ENCODE measurements at regions not wholly inside any gene's neighbourhood (a gene's known extent, or its start where the extent isn't known, plus 50 kb on each side); places are given as distances from the start of the nearest gene placed in this dataset.

DNA sequence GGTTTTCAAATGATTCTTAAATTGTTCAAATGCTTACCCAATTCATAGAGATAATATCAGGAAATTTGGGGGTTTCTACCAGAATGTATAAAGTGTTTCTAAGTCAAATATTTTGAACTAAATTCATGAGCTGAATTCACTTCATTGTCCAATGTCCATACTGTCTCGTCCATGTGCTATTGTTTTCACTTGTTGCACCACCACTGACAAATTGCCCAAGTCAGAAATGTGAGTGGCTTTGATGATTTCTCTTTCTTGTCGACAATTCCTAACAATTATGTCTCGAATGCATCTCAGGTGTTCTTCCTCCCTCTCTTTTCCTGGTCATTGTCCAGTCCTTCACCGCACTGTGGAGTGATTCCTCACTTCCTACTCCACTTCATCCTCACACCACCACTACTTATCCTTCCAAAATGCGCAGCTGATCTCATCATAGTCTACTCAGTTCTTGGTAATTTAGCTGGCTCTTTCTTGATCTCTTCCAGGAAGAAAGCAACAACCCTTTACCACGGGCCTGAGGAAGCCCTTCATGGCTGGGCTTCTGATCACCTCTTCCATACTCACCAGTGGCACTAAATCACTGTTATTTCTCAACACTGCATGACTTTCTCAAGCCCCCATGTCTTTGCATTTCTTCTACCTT lies 161.1 kb downstream of the FOXA2 start:
- H3K4me3 ChIP-seq: no peak overlapping the region
- no peaks in the 10 kb centered on the region for H3K9me3 ChIP-seq
- H3K27me3 ChIP-seq: no peaks in the 10 kb centered on the region
- TF ChIP-seq, protein P1, sequence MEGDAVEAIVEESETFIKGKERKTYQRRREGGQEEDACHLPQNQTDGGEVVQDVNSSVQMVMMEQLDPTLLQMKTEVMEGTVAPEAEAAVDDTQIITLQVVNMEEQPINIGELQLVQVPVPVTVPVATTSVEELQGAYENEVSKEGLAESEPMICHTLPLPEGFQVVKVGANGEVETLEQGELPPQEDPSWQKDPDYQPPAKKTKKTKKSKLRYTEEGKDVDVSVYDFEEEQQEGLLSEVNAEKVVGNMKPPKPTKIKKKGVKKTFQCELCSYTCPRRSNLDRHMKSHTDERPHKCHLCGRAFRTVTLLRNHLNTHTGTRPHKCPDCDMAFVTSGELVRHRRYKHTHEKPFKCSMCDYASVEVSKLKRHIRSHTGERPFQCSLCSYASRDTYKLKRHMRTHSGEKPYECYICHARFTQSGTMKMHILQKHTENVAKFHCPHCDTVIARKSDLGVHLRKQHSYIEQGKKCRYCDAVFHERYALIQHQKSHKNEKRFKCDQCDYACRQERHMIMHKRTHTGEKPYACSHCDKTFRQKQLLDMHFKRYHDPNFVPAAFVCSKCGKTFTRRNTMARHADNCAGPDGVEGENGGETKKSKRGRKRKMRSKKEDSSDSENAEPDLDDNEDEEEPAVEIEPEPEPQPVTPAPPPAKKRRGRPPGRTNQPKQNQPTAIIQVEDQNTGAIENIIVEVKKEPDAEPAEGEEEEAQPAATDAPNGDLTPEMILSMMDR (IDR thresholded peaks at IDR 0.05): no peak
- TF ChIP-seq EP300 (IDR thresholded peaks at IDR 0.05) (no peak), POLR2AphosphoS5 (IDR thresholded peaks at IDR 0.05) (no peak), POLR2A (IDR thresholded peaks at IDR 0.05) (no peak)
- WGBS, 2 donors: 78 to 86% methylated on average over 6 of the region's 6 CpGs
- H3K4me1 ChIP-seq: peaks cover 0 to 4% (median 0%) of the 10 kb centered on the region in 4 donors
- no peak overlapping the region for H3K27ac ChIP-seq
- ATAC-seq (ENCODE audit: low FRiP score in 2 of 2) (no peak), DNase-seq (no peak)
- no peaks in the 10 kb centered on the region for H3K36me3 ChIP-seq

DNA sequence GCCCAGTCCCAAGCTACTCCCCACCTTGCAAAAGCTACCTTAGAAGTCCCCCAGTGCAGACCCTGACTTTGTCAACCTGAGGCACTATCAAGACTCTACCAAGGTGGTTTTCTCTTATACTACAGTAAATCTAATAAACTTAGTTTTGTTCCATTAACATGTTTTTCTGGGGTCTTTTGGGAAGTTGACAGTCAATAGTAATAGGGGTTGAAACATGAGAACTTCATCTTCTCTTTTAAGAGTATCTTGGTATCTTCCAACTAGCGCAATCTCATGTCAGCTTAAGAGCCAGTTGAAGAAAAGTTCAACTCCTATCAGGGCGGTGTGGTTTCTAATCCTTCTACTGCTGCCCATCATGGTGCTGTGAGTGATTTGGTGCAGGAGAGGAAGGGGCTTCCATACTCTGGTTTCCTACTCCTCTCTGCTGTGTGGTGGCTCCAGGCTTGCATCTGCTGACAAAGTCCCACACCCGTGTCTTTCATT lies 164.2 kb downstream of the FOXA2 start:
- Histone ChIP-seq H3K9me3 (no peaks in the 10 kb centered on the region), H3K27ac (no peak overlapping the region), H3K27me3 (no peaks in the 10 kb centered on the region), H3K4me1 (no peaks in the 10 kb centered on the region), H3K4me3 (no peak overlapping the region), H3K36me3 (no peaks in the 10 kb centered on the region)
- WGBS, 2 donors: 94 to 97% methylated on average over 3 of the region's 3 CpGs
- no peak for ATAC-seq (ENCODE audit: low FRiP score in 2 of 2)
- TF ChIP-seq EP300 (IDR thresholded peaks at IDR 0.05): no peak
- no peak for DNase-seq

DNA sequence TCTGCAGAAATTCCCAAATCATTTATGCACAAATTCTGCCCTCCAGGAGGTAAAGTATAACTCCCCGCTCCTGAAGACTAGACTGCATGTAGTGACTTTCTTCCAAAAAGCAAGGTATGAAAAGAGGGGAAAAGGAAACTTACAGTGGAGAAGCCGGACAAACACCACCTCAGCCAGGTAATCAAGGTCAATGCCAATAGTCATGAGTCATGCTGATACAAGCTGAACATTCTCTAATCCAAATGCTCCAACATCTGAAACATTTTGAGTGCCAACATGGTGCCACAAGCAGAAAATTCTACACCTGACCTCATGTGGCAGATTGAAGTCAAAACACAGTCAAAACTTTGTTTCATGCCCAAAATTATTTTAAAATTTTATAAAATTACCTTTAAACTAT lies 165.6 kb downstream of the FOXA2 start:
- Histone ChIP-seq H3K36me3 (no peaks in the 10 kb centered on the region), H3K27ac (no peak overlapping the region), H3K4me1 (peaks cover 0 to 3% (median 0%) of the 10 kb centered on the region in 4 donors), H3K9me3 (no peaks in the 10 kb centered on the region), H3K27me3 (no peaks in the 10 kb centered on the region), H3K4me3 (no peak overlapping the region)
- TF ChIP-seq POLR2A (IDR thresholded peaks at IDR 0.05): no peak
- no peak for TF ChIP-seq EP300 (IDR thresholded peaks at IDR 0.05)
- no peak for TF ChIP-seq POLR2AphosphoS5 (IDR thresholded peaks at IDR 0.05)
- TF ChIP-seq, protein P1 (IDR thresholded peaks at IDR 0.05): no peak
- ATAC-seq (ENCODE audit: low FRiP score in 2 of 2) (no peak), DNase-seq (no peak)
- WGBS, 2 donors: 81 to 89% methylated on average over 2 of the region's 2 CpGs

DNA sequence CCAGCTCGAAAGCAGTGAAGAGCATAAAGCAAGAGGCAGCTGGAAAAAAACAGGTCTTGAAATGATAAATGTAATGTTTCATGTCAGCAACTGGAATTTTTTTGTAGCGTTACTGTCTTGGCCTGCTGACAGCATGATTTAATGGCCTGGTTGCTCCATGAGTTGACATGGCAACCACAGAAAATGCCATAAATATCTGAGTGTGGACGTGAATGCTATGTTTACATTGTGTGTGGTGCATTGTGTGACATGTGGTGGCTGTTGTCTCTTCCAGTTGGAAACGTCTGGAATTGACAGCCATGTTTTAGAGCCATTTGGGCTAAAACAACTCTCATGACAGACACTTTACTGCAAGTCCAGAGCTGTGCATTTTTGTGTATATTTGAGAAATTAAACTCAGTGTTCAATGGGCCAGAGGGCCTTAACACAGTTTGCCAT lies 170.0 kb downstream of the FOXA2 start:
- 26 to 31% methylated on average over 4 of the region's 4 CpGs for WGBS, 2 donors

DNA sequence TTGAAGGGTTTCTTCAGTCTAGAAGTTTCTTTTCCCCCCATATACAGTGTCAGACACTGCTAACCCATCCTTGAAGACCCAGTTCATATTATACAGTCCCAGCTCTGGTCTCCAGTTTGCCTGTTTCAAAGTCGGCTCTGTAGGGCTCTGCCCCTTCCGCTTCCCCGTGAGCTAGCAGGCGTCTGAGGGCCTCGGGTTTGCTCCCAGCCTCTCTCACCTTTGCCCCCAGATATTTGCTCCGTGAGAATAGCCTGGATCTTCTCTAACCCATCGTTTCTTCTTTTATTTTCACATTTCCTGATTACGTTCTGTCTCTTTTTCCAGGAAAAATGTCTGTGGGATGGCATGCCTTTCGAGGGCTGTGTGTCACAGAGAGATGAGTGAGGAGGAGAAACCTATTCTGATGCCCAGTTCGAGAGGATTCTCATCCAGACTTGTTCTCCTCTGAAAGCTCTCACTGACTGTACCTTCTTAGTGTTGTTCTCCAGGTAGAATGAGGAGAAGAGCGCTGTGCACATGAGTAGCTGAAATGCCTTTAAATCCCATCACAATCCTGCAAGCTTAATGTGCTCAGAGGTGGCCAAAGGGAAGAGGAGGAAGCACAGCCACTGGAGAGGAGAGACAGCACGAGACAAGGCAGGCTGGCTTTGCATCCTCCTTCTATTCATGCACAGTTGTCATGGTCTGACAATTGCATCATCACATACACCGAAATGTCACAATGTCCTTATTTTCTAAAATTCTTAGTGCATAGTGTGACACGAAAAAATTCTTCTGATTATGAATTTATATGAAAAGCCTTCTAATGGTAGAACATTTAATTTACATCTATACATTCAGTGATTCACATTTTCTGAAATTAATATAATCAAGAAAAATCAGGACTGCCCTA lies 171.1 kb downstream of the FOXA2 start:
- DNase-seq (peak in 1 of 2 donors; percentile 3), ATAC-seq (ENCODE audit: low FRiP score in 2 of 2) (no peak)
- Histone ChIP-seq H3K9me3 (no peaks in the 10 kb centered on the region), H3K4me3 (no peak overlapping the region), H3K36me3 (no peaks in the 10 kb centered on the region), H3K4me1 (peaks cover 0 to 9% (median 3%) of the 10 kb centered on the region in 4 donors), H3K27me3 (no peaks in the 10 kb centered on the region), H3K27ac (no peak overlapping the region)
- TF ChIP-seq, protein P1 (IDR thresholded peaks at IDR 0.05): no peak
- TF ChIP-seq POLR2AphosphoS5 (IDR thresholded peaks at IDR 0.05) (no peak), POLR2A (IDR thresholded peaks at IDR 0.05) (no peak), EP300 (IDR thresholded peaks at IDR 0.05) (no peak)
- 71 to 83% methylated on average over 14 of the region's 14 CpGs for WGBS, 2 donors

More for the DNA sequence above, 170.0 kb downstream of the FOXA2 start:
- Histone ChIP-seq H3K36me3 (no peaks in the 10 kb centered on the region), H3K9me3 (no peaks in the 10 kb centered on the region), H3K27ac (no peak overlapping the region), H3K4me1 (peaks cover 0 to 9% (median 3%) of the 10 kb centered on the region in 4 donors), H3K4me3 (no peak overlapping the region), H3K27me3 (no peaks in the 10 kb centered on the region)
- DNase-seq (no peak), ATAC-seq (ENCODE audit: low FRiP score in 2 of 2) (no peak)
- TF ChIP-seq EP300 (IDR thresholded peaks at IDR 0.05) (no peak), POLR2AphosphoS5 (IDR thresholded peaks at IDR 0.05) (no peak), POLR2A (IDR thresholded peaks at IDR 0.05) (no peak)
- TF ChIP-seq, protein P1 (IDR thresholded peaks at IDR 0.05): no peak

Measured in upper lobe of left lung (tissue), 6 donors.